HG03066 (cell line): ENCODE measurements at regions not wholly inside any gene's neighbourhood (a gene's known extent, or its start where the extent isn't known, plus 50 kb on each side); places are given as distances from the start of the nearest gene placed in this dataset.
"Not testable (repeated sequence)": the region's sequence is repeated elsewhere in the genome, so short reads cannot be mapped to it uniquely, and the experiment has no call there.

Experiments
- ATAC-seq: cut with Tn5 transposase; IDR thresholded peaks from one replicate; pipeline ENCODE4 v1.9.1; 2021; ENCODE audit warnings: low read depth; ENCODE audit not compliant: unreplicated experiment

GRCh38 chr2:21328177-21328576 is 204.4 kb downstream of the TDRD15 start:
- ATAC-seq = no peak

- ATAC-seq = no peak
Observed at GRCh38 chr2:21330786-21331391, 207.1 kb downstream of the TDRD15 start.

GRCh38 chr2:21331625-21332370 is 208.0 kb downstream of the TDRD15 start:
- ATAC-seq = no peak

- ATAC-seq = no peak
Observed at GRCh38 chr2:21332993-21333625, 209.3 kb downstream of the TDRD15 start.

- no peak for ATAC-seq
Observed at GRCh38 chr2:21333684-21334083, 209.9 kb downstream of the TDRD15 start.

GRCh38 chr2:21346984-21347383 is 223.2 kb downstream of the TDRD15 start:
- ATAC-seq = no peak

GRCh38 chr2:21353879-21354679 is 230.3 kb downstream of the TDRD15 start:
- no peak for ATAC-seq

GRCh38 chr2:21356086-21356856 is 232.5 kb downstream of the TDRD15 start:
- ATAC-seq = no peak

GRCh38 chr2:21356857-21357255 is 233.1 kb downstream of the TDRD15 start:
- ATAC-seq = no peak

- ATAC-seq = no peak
Observed at GRCh38 chr2:21358976-21359375, 235.2 kb downstream of the TDRD15 start.

- ATAC-seq = no peak
Observed at GRCh38 chr2:21361384-21361783, 237.6 kb downstream of the TDRD15 start.

- no peak for ATAC-seq
Observed at GRCh38 chr2:21361957-21362486, 238.3 kb downstream of the TDRD15 start.

GRCh38 chr2:21363364-21363763 is 239.6 kb downstream of the TDRD15 start:
- ATAC-seq = no peak

- ATAC-seq = no peak
Observed at GRCh38 chr2:21367421-21367820, 243.7 kb downstream of the TDRD15 start.

- no peak for ATAC-seq
Observed at GRCh38 chr2:21369787-21370186, 246.0 kb downstream of the TDRD15 start.

- ATAC-seq = no peak
Observed at GRCh38 chr2:21371499-21372003, 247.8 kb downstream of the TDRD15 start.

GRCh38 chr2:21372654-21373053 is 248.9 kb downstream of the TDRD15 start:
- ATAC-seq = no peak

- ATAC-seq = no peak
Observed at GRCh38 chr2:21376864-21377263, 253.1 kb downstream of the TDRD15 start.

- no peak for ATAC-seq
Observed at GRCh38 chr2:21379140-21379539, 255.4 kb downstream of the TDRD15 start.

- not testable (repeated sequence) for ATAC-seq
Observed at GRCh38 chr2:21379668-21380067, 255.9 kb downstream of the TDRD15 start.
